ENCODE measurements at regions not wholly inside any gene's neighbourhood (a gene's known extent, or its start where the extent isn't known, plus 50 kb on each side); places are given as distances from the start of the nearest gene placed in this dataset.
"Not testable (repeated sequence)": the region's sequence is repeated elsewhere in the genome, so short reads cannot be mapped to it uniquely, and the experiment has no call there.

DNA sequence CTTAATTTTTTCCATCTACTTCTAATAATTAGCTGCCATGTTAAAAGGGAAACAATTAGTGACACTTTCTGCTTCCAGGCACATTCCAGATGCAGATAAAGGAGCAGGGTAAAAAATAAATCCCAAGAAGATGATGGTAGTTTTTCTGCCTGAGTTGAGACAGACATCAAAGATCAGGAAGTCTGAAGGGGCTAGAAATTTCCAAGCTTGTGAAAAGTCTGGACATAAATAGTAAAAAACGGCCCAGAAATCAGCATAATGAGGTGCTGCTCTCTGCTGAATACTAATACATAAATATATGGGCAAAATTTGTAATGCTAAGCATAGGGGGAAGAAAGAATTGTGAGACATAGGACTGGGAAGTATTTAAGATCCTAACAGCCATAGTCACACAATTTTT lies 460.0 kb upstream of the RGS18 start:
- DNase-seq (ENCODE audit: insufficient read length, low spot score) (no peak), FAIRE-seq (no peak)
- TF ChIP-seq POLR2AphosphoS5 (IDR thresholded peaks at IDR 0.05; ENCODE audit: low read depth, low read length): no peak
- TF ChIP-seq PAX5 (IDR thresholded peaks at IDR 0.05; ENCODE audit: insufficient read depth, low read length, severe bottlenecking): no peak
- TF ChIP-seq TAF1 (IDR thresholded peaks at IDR 0.05; ENCODE audit: low read depth, low read length): no peak
- TF ChIP-seq POLR2A (IDR thresholded peaks at IDR 0.05; ENCODE audit: low read depth, low read length): no peak
- no peak for TF ChIP-seq POU2F2 (IDR thresholded peaks at IDR 0.05; ENCODE audit: low read depth, low read length)
- no peak for TF ChIP-seq SPI1 (IDR thresholded peaks at IDR 0.05; ENCODE audit: low read depth, low read length)

DNA sequence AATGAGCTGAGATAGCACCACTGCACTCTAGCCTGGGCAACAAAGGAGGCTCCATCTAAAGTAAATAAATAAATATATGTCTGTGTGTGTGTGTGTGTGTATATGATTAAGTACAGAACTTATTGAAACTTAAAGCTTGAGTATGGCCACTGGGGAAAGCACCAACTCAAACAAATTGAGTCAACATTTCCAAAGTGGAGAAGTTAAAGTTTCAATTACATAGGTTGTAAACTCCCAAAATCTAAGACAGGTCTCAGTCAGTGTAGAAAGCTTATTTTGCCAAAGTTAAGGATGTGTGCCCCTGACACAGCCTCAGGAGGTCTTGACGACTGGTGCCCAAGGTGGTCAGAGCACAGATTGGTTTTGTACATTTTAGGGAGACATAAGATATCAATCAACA lies 458.9 kb upstream of the RGS18 start:
- FAIRE-seq: no peak
- no peak for DNase-seq (ENCODE audit: insufficient read length, low spot score)
- no peak for TF ChIP-seq POLR2A (IDR thresholded peaks at IDR 0.05; ENCODE audit: low read depth, low read length)
- no peak for TF ChIP-seq PAX5 (IDR thresholded peaks at IDR 0.05; ENCODE audit: insufficient read depth, low read length, severe bottlenecking)
- TF ChIP-seq SPI1 (IDR thresholded peaks at IDR 0.05; ENCODE audit: low read depth, low read length): no peak
- no peak for TF ChIP-seq TAF1 (IDR thresholded peaks at IDR 0.05; ENCODE audit: low read depth, low read length)
- TF ChIP-seq POU2F2 (IDR thresholded peaks at IDR 0.05; ENCODE audit: low read depth, low read length): no peak

DNA sequence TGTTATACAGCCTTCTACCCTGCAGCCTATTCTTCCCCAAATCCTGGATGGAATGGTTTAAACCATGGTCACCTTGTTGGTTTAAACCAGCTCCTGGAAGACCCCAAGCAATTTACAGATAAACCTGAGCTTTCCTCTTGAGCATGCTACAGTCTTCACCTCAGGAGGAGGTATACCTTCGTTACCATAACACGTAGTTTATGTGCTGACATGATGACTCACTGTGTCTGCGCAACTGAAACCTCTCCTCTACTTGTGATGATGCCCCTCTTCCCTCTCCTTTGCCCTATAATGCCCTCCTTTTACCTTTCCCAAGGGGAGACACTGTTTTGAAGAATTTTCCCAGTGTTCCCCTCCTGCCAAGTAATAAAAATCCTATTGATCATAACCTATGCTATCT lies 457.3 kb upstream of the RGS18 start:
- DNase-seq (ENCODE audit: insufficient read length, low spot score) (no peak), FAIRE-seq (no peak)
- TF ChIP-seq TAF1 (IDR thresholded peaks at IDR 0.05; ENCODE audit: low read depth, low read length) (no peak), PAX5 (IDR thresholded peaks at IDR 0.05; ENCODE audit: insufficient read depth, low read length, severe bottlenecking) (no peak), POU2F2 (IDR thresholded peaks at IDR 0.05; ENCODE audit: low read depth, low read length) (no peak), POLR2A (IDR thresholded peaks at IDR 0.05; ENCODE audit: low read depth, low read length) (no peak), SPI1 (IDR thresholded peaks at IDR 0.05; ENCODE audit: low read depth, low read length) (no peak), POLR2AphosphoS5 (IDR thresholded peaks at IDR 0.05; ENCODE audit: low read depth, low read length) (no peak)

DNA sequence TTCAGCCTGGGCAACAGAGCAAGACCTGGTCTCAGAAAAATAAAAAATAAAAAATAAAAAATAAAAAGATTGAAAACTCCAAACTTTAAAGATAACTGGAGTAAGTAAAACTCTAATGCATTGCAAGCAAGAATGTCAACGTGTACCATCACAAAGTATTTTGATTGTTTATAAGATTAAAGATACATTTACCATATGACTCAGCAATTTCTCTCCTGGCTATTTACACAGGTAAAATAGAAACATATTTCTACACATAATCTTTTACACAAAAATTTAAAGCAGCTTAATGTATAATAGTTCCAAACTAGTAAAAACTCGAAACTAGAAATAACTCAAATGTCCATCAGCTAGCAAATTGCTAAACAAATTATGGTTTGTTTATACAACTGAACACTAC lies 456.1 kb upstream of the RGS18 start:
- DNase-seq (ENCODE audit: insufficient read length, low spot score): no peak
- FAIRE-seq: no peak
- TF ChIP-seq SPI1 (IDR thresholded peaks at IDR 0.05; ENCODE audit: low read depth, low read length) (no peak), TAF1 (IDR thresholded peaks at IDR 0.05; ENCODE audit: low read depth, low read length) (no peak), POLR2AphosphoS5 (IDR thresholded peaks at IDR 0.05; ENCODE audit: low read depth, low read length) (no peak), PAX5 (IDR thresholded peaks at IDR 0.05; ENCODE audit: insufficient read depth, low read length, severe bottlenecking) (no peak), POU2F2 (IDR thresholded peaks at IDR 0.05; ENCODE audit: low read depth, low read length) (no peak), POLR2A (IDR thresholded peaks at IDR 0.05; ENCODE audit: low read depth, low read length) (no peak)

DNA sequence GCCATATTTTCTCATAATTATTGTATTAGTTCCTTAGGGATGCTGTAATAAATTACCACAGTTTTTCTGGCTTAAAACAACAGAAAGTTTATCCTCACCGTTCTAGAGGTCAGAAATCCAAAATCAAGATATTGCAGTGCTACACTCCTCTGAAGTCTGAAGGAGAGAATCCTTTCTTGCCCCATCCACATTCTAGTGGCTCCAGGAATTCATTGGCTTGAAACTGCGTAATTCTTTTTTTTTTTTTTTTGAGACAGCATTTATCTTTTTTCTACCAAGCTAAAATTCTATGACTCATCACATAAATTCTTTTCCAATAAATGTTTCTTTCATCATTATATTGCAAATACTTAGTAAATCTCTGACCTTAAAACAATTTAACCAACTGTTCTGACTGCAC lies 451.0 kb upstream of the RGS18 start:
- no peak for FAIRE-seq
- TF ChIP-seq POU2F2 (IDR thresholded peaks at IDR 0.05; ENCODE audit: low read depth, low read length): no peak
- no peak for TF ChIP-seq POLR2A (IDR thresholded peaks at IDR 0.05; ENCODE audit: low read depth, low read length)
- no peak for TF ChIP-seq POLR2AphosphoS5 (IDR thresholded peaks at IDR 0.05; ENCODE audit: low read depth, low read length)
- TF ChIP-seq SPI1 (IDR thresholded peaks at IDR 0.05; ENCODE audit: low read depth, low read length): no peak
- no peak for TF ChIP-seq TAF1 (IDR thresholded peaks at IDR 0.05; ENCODE audit: low read depth, low read length)
- TF ChIP-seq PAX5 (IDR thresholded peaks at IDR 0.05; ENCODE audit: insufficient read depth, low read length, severe bottlenecking): no peak
- no peak for DNase-seq (ENCODE audit: insufficient read length, low spot score)

DNA sequence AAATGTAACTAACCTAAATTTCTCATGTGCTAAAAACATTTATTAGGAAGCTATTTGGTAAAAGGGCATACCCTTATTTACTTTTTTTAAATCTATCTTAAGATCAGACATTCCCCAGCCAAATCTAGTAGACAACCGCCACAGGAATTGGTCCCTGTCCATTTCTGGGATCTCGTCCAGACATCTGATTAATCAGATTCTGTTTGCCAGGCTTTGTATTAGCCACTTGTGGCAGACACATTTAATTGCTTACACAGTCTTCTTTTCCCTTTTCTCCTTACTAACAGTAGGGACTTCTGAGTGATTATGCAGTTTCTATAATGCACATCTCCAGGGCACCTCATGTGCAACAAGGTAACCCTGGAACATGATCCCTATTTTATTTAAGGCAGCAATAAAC lies 449.0 kb upstream of the RGS18 start:
- no peak for TF ChIP-seq SPI1 (IDR thresholded peaks at IDR 0.05; ENCODE audit: low read depth, low read length)
- TF ChIP-seq PAX5 (IDR thresholded peaks at IDR 0.05; ENCODE audit: insufficient read depth, low read length, severe bottlenecking): no peak
- TF ChIP-seq POLR2AphosphoS5 (IDR thresholded peaks at IDR 0.05; ENCODE audit: low read depth, low read length): no peak
- no peak for TF ChIP-seq POLR2A (IDR thresholded peaks at IDR 0.05; ENCODE audit: low read depth, low read length)
- no peak for TF ChIP-seq TAF1 (IDR thresholded peaks at IDR 0.05; ENCODE audit: low read depth, low read length)
- no peak for TF ChIP-seq POU2F2 (IDR thresholded peaks at IDR 0.05; ENCODE audit: low read depth, low read length)
- FAIRE-seq: no peak
- DNase-seq (ENCODE audit: insufficient read length, low spot score): no peak

DNA sequence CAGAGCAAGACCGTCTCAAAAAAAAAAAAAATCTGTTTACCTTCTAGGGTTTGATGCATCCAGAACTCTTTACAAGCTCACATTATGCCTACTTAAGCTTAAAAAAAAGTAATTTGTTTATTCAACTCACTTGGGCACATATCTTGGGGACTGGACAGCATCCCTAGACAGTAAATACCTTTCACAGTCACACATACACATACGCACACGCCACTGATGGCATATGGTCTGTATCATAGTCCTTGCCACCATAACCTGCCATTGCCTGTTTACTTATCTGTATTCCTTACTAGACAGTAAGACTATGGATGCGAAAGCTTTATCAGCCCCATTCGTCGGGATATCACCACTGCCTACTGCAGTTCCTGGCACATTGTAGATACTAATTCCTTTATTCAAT lies 446.3 kb upstream of the RGS18 start:
- TF ChIP-seq PAX5 (IDR thresholded peaks at IDR 0.05; ENCODE audit: insufficient read depth, low read length, severe bottlenecking) (no peak), POLR2A (IDR thresholded peaks at IDR 0.05; ENCODE audit: low read depth, low read length) (no peak), POLR2AphosphoS5 (IDR thresholded peaks at IDR 0.05; ENCODE audit: low read depth, low read length) (no peak), POU2F2 (IDR thresholded peaks at IDR 0.05; ENCODE audit: low read depth, low read length) (no peak), SPI1 (IDR thresholded peaks at IDR 0.05; ENCODE audit: low read depth, low read length) (no peak), TAF1 (IDR thresholded peaks at IDR 0.05; ENCODE audit: low read depth, low read length) (no peak)
- FAIRE-seq (no peak), DNase-seq (ENCODE audit: insufficient read length, low spot score) (no peak)

DNA sequence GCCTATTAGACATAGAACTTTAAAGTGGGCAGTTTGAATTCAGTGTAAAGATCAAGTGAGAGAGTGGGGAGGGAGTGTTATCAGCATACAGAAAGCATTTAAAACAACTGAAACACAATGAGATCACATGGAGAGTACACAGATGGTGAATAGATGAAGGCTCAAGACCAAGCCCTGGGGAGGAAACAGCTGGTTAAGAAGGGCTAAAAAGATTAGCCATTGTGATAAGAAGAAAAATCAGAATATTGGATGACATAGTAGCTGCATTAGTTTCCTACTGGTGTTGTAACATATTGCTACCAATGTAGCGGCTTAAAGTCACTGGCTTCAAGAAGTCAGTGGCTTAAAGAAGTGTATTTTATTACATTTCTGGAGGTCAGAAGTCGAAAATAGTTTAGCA lies 443.4 kb upstream of the RGS18 start:
- TF ChIP-seq PAX5 (IDR thresholded peaks at IDR 0.05; ENCODE audit: insufficient read depth, low read length, severe bottlenecking): no peak
- TF ChIP-seq POU2F2 (IDR thresholded peaks at IDR 0.05; ENCODE audit: low read depth, low read length): no peak
- no peak for TF ChIP-seq TAF1 (IDR thresholded peaks at IDR 0.05; ENCODE audit: low read depth, low read length)
- no peak for TF ChIP-seq POLR2A (IDR thresholded peaks at IDR 0.05; ENCODE audit: low read depth, low read length)
- no peak for TF ChIP-seq POLR2AphosphoS5 (IDR thresholded peaks at IDR 0.05; ENCODE audit: low read depth, low read length)
- no peak for TF ChIP-seq SPI1 (IDR thresholded peaks at IDR 0.05; ENCODE audit: low read depth, low read length)
- FAIRE-seq (no peak), DNase-seq (ENCODE audit: insufficient read length, low spot score) (no peak)

DNA sequence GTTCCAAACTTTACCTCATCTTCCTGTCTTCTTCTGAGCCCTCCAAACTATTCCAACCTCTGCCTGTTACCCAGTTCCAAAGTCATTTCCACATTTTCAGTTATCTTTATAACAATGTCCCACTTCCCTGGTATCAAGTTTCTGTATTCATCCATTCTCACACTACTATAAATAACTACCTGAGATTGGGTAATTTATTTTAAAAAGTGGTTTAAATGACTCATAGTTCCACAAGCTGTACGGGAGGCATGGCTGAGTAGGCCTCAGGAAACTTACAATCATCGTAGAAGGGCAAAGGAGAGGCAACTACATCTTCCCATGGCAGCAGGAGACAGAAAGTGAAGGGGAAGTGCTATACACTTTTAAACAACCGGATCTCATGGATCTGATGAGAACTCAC lies 428.5 kb upstream of the RGS18 start:
- DNase-seq (ENCODE audit: insufficient read length, low spot score) (no peak), FAIRE-seq (no peak)
- no peak for TF ChIP-seq POLR2A (IDR thresholded peaks at IDR 0.05; ENCODE audit: low read depth, low read length)
- no peak for TF ChIP-seq POLR2AphosphoS5 (IDR thresholded peaks at IDR 0.05; ENCODE audit: low read depth, low read length)
- TF ChIP-seq SPI1 (IDR thresholded peaks at IDR 0.05; ENCODE audit: low read depth, low read length): no peak
- TF ChIP-seq TAF1 (IDR thresholded peaks at IDR 0.05; ENCODE audit: low read depth, low read length): no peak
- TF ChIP-seq POU2F2 (IDR thresholded peaks at IDR 0.05; ENCODE audit: low read depth, low read length): no peak
- TF ChIP-seq PAX5 (IDR thresholded peaks at IDR 0.05; ENCODE audit: insufficient read depth, low read length, severe bottlenecking): no peak

DNA sequence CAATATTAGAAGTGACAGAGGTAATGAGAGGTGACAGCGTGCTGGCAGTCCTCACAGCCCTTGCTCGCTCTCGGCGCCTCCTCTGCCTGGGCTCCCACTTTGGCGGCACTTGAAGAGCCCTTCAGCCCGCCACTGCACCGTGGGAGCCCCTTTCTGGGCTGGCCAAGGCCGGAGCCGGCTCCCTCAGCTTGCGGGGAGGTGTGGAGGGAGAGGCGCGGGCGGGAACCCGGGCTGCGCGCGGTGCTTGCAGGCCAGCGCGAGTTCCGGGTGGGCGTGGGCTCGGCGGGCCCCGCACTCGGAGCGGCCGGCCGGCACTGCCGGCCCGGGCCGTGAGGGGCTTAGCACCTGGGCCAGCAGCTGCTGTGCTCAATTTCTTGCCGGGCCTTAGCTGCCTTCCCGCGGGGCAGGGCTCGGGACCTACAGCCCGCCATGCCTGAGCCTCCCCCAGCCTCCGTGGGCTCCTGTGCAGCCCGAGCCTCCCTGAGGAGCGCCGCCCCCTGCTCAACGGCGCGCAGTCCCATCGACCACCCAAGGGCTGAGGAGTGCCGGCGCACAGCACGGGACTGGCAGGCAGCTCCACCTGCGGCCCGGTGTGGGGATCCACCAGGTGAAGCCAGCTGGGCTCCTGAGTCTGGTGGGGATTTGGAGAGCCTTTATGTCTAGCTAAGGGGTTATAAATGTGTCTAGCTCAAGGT lies 426.5 kb upstream of the RGS18 start:
- FAIRE-seq; DNase-seq (ENCODE audit: insufficient read length, low spot score): not testable (repeated sequence)

Data from GM12891 (cell line).